ENCODE measurements at regions not wholly inside any gene's neighbourhood (a gene's known extent, or its start where the extent isn't known, plus 50 kb on each side); places are given as distances from the start of the nearest gene placed in this dataset.

DNA sequence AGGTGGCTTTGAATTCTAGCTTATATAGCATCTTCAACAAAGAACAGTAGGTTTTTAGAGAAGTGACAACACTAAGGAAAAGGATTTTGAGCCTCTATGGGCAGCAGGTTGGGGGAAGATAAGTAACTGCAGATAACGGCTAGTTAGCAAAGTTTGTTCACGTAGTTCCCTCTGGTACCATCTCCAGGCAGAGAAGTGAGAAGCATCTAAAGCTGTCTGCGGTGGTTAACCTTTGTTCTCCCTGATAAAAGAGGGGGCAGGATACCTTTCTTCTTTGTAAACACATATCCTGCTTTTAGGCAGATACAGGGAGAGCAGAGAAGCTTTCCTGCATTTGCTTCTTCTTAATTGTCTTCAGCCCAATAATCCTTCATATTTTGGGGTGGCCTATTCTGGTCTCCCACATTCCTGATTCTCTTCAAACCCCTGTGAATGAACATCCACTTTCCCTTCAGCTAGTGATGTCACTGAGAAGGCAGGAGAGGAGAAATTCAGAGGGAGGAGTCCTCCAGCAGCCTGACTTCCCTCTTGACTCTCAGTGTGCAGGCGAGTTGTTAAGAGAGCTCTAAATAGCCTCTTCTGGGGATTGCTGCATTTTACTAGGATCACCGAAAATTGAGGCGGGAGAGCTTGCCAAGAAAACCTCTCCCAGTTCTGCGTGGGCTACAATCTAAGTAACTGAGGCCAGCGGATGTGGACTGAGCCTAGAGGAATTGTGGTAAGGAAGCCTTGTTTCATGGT, 393.7 kb upstream of the C2CD4B start:
- no peak for DNase-seq

DNA sequence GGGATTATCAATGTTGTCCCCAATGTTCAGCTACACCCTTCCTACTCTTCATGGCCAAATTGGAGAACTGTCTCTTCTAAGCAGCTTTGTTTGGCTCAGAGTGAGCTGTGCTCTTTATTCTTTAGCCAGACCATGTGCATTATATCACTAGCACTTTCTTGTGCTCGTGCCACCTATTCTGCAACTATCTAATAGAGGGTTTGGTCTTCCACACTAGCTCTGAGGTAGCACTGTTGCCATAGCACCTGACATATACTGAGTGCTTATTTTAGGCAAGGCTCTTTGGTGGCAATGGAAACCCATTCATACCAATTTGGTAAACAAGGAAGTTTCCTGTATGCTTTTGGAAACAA, 394.3 kb upstream of the C2CD4B start:
- DNase-seq = no peak

DNA sequence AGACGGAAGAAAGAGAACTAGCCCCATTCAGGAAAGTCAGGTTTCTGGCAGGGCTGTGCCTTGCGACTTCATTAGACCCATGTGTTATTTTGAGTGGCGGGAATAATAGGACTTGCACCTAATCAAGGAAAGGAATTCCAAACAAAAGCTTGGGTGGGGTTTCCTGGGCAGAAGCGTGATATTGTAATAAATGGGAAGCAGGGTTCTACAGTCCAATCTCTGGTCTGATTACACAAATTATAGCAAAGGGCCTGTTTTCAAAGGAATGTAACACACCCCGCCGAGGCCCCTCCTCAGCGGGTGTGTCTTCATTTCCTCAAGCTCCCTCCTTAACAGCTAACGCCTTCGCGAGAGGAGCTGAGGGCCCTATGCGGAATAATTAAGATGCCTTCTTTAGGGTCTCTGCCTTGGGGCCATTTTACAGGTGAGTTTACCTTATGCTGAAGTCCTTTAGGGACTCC, 396.0 kb upstream of the C2CD4B start:
- no peak for DNase-seq

DNA sequence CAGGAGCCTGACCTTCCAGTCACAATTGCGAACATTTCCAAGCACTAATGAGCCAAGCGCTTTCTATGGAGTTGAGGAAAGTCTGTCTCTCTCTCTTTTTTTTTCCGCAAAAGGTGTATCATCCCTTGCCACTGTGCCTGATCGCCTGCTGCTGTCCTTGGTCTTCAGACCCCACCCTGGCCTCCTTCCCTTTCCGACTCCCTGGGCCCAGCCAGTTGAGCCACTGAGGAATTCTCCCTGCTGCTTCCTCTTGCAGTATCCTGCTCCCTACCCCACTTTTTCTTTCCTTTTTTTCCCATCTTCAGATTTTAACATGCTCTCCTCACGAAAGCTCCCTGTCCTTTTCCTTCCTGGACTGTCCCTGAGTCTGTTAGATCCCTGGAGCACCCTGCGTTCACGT, 396.5 kb upstream of the C2CD4B start:
- no peak for DNase-seq

GRCh38 chr15:62564886-62565633, 400.0 kb upstream of the C2CD4B start:
- no peak for DNase-seq

DNA sequence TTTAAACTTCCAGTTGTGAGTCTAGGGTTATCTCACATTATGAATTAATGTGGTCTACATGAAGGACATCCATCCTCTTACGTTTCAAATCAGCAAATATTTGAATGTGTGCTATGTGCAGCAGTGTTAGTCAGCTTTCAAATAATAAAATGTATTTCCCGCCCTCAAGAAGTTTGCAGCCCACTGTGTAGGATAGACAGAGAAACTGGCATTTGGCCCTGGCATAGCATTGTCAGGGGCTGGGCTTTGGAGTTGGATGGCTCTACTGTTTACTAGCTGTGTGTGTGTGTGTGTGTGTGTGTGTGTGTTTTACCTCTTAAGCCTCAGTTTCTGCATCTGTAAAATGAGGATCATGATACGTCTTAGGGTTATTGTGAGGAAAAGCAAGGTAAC, 400.5 kb upstream of the C2CD4B start:
- DNase-seq = no peak

DNA sequence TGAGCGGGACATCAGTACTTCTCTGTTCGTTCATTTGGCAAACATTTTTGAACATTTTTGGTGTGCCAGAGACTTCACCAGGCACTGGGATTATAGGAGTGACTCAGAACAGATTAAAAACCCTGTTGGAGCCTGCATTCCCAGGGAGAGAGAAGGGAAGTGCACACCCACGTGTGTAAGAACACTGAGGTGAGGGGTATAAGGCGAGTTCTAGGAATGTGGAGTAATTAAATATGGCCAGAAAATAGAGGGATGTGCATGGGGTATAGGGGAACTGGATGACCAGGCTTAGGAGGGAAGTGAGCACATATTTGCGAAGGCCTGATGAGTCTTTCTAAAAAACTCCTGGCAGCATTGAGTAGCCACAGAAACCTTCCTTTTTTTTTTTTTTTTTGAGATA, 401.2 kb upstream of the C2CD4B start:
- no peak for DNase-seq

DNA sequence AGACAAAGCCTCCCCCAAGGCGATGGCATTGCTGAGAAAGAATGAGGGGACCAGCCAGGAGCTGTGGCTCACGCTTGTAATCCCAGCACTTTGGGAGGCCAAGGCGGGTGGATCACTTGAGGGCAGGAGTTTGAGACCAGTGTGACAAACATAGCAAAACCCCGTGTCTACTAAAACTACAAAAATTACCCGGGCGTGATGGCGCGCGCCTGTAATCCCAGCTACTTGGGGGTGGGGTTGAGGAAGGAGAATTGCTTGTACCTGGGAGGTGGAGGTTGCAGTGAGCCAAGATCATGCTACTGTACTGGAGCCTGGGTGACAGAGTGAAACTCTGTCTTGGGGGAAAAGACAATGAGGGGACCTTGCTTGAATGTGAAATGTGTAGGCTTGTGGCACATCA, 402.4 kb upstream of the C2CD4B start:
- no peak for DNase-seq

DNA sequence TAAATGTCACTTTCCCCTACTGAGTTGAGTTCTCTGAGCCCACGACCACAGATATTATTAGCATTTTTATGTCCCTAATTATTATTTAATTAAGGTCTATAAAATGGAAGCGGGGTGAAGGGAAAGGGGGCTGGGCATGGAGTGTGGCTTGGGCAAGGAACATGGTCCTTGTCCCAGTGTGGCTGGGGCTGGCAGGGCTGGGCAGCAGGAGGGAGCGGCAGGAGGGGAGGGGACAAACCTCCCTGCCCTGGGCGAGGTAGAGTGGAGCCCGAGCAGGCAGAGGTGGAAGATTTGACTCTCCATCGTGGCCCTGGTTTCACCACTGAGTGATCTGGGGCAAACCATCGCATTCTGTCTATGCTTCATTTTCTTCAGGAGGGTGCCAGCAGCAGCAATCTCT, 402.9 kb upstream of the C2CD4B start:
- no peak for DNase-seq

GRCh38 chr15:62568702-62569101, 403.6 kb upstream of the C2CD4B start:
- no peak for DNase-seq

DNA sequence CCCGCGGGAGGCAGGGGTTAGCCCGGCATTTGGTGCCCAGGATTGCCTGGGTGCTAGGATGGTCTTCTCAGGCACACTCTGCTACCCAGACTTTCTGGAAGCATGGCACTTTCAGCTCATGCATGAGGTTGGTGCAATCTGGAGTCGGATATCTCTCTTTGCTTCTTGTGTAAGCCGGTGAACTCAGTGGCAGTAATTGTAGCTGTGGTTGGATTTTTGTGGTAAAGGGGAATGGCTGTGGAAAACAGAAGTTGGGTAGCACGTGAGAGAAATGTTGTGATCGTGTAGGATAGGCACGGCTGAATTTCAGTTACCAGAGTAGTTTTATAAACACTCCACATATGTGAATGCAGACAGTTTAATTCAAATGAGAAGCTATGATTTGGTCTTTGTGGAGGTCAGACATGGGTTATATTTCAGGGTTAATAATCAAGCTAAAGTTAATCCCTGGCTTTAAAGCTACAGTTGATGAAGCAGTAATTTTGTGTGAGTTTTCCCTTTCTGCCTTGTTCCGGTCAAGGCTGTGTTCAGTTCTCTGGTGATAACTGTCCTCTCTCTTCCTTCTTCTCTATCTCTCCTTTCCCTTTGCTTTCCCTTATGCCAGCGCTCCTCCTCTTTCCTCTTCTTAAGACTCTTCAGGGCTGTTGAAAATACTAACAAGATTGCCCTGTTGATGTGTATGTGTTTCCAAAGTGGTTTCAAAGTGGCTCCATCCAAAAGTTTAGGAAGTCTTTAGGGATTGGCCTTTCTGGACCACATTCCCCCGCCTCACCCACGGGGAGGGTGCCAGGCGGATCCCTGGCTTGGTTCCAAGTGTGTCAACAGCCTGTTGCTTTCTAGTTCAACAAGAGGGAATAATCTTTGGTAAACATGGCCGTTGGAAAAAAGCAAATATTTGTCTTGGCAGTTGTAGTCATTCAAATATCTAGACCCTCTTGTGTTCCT, 404.6 kb upstream of the C2CD4B start:
- no peak for DNase-seq

DNA sequence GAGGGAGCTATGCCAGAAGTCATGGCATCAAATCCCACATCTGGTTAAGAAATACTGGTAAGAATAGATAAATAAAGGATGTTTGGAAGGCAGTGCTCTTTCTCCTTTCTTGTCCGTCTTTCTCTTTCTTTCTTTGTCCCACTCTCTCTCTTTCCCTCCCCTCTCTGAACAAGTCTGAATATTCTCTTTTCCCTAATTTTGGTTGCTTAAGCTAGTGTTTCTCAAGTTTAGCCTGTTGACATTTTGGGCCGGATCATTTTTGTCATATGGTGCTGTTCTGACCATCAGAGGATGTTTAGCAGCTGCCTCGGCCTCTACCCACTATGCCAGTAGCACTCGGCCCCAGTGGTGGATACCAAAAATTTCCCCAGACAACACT, 405.3 kb upstream of the C2CD4B start:
- DNase-seq = no peak

DNA sequence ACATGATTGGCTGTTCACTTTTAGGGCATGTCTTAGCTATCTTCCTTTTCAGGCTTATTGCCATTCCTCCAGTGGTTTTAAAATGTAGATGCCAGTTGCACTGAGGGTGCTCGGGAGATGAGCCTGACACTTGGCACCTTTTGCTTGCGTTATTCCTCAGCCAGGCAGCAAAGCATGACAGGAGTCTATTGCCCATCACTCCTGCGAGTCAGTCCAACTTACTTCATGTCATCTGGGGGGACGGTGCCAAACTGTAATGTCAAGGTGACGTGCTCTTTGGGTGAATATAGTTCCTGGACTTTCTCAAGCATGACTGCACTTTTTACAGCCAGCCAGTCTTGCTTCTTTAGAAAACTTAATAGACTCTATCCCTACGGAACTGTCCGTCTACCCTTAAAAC, 406.0 kb upstream of the C2CD4B start:
- no peak for DNase-seq

- no peak for DNase-seq
Observed at GRCh38 chr15:62572797-62573196, 407.7 kb upstream of the C2CD4B start.

- DNase-seq = no peak
Observed at GRCh38 chr15:62573876-62574275, 408.8 kb upstream of the C2CD4B start.

- DNase-seq = no peak
Observed at GRCh38 chr15:62578546-62578945, 413.5 kb upstream of the C2CD4B start.

- no peak for DNase-seq
Observed at GRCh38 chr15:62578960-62579359, 413.9 kb upstream of the C2CD4B start.

DNA sequence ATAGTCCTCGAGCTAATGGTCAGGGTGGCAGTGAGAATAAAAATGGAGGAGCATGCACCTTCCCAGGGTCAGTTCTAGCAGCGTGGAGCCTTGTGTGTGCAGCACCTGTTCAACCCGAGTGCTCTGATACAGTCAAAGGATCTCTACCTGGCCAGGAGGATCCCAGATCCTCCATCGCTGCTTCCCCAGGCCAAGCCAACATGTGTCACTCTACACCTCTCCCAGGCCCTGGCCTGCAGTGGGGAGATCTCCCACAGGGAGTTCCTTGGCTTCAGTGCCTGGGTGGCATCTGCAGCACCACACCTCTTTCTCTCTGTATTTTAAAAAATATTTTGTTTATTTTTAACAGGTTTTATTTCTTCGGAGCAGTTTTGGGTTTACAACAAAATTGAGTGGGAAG, 414.8 kb upstream of the C2CD4B start:
- no peak for DNase-seq

DNA sequence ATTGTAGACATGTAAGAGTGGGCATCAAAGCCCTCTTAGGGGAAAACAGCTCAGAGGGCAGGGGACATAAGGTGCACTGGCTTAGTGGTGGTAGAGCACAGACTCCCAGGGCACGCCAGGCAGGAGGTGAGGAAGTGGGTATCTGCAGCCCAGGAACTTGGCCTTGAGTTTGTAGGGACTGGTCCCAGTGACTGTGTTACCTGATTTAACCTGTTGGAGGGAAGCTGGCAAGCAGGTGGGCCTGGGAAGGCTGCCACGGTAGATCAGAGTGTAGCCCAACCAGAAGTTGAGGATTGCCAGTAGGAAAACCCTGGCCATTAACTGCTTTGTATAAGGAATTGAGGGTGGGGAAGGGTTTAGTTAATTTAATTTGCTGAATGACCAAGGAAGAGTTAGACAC, 417.5 kb upstream of the C2CD4B start:
- DNase-seq = no peak

DNA sequence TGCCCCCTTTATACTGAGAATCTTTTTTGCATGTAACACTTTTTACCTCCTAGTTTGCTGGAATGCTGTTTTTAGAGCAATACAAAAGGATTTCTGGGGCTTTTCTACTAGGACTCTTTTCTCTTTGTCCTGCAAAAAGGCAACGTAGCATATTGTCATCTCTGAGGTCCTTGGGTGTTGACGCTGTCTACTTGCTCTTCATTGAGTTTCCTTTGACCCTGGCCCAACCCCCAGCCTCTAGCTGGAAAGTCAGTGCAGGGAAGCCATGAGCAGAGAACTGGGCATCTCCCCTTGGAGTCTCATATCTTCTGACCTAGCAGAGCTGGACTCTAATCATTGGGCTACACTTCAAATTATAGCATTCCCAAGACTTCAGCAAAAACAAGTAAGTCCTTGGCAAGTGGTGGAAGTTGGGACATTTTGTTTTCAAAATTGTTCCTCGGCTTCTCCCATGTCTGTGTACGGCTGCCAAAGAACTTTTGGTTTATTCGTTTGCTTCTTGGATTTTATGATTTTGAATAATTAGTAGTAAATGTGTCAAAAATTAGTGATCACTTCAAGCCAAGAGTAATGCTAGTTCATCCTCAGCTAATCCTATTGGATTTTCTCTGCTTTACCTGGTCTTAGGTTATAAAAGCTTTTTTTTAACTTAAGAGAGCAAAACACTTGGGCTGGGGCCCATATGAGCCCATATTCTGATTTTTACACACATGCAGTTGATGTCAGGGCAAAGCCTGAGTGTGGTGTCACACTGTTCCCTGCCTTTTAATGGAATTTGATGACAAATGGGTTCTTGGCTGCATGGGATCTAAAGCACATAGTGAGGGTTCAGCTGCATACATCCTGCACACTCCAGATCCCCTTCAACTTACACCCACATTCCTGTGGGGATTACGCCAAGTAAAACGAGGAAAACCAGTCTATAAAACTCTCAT, 419.5 kb upstream of the C2CD4B start:
- DNase-seq = no peak

GRCh38 chr15:62588938-62589670, 424.0 kb upstream of the C2CD4B start:
- no peak for DNase-seq
